ENCODE measurements at regions not wholly inside any gene's neighbourhood (a gene's known extent, or its start where the extent isn't known, plus 50 kb on each side); places are given as distances from the start of the nearest gene placed in this dataset.

DNA sequence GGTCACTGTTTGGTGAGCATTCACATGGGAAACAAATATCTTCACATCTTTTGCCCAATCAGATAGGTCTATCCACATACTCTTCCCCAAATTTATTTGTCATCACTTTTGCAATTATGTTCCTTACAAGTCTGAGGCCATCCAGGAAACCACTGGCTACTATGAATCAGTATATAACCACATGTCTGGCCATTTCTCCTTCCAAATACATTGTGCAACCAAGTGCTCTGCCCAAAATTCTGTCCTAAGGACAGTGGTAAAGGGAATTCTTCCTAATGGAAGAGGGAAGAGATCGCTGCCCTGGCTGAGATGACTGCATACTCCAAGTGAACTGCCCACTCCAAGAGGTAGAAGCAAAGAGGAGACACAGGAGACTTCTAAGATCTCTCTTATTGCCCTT lies 148.9 kb upstream of the MAX start:
- TF ChIP-seq, protein P1, sequence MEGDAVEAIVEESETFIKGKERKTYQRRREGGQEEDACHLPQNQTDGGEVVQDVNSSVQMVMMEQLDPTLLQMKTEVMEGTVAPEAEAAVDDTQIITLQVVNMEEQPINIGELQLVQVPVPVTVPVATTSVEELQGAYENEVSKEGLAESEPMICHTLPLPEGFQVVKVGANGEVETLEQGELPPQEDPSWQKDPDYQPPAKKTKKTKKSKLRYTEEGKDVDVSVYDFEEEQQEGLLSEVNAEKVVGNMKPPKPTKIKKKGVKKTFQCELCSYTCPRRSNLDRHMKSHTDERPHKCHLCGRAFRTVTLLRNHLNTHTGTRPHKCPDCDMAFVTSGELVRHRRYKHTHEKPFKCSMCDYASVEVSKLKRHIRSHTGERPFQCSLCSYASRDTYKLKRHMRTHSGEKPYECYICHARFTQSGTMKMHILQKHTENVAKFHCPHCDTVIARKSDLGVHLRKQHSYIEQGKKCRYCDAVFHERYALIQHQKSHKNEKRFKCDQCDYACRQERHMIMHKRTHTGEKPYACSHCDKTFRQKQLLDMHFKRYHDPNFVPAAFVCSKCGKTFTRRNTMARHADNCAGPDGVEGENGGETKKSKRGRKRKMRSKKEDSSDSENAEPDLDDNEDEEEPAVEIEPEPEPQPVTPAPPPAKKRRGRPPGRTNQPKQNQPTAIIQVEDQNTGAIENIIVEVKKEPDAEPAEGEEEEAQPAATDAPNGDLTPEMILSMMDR (conservative IDR thresholded peaks at IDR 0.05; ENCODE audit: low read length): no peak
- no peak for TF ChIP-seq EZH2phosphoT487 (IDR thresholded peaks at IDR 0.05; ENCODE audit: borderline replicate concordance)
